T47D (cell line): ENCODE measurements at regions not wholly inside any gene's neighbourhood (a gene's known extent, or its start where the extent isn't known, plus 50 kb on each side); places are given as distances from the start of the nearest gene placed in this dataset.

Experiments used
- DNase-seq, 2 experiments: peaks; one replicate each; pipeline versions ENCODE4 v3.0.0 to v3.0.0-alpha.2; 2011 to 2012; ENCODE audit warnings: low read depth in 1 of 2, low spot score in 1 of 2
- JUND ChIP-seq: IDR thresholded peaks from 2 replicates; pipeline ENCODE4 v1.6.1; 2012; ENCODE audit warnings: low read depth
- in situ Hi-C: cut with HindIII; loops from 2 replicates; pipeline ENCODE4 v1.10.0; 2016; ENCODE audit warnings: low sequenced_read_pairs, low pct_unique_long_range_greater_than_20kb

DNA sequence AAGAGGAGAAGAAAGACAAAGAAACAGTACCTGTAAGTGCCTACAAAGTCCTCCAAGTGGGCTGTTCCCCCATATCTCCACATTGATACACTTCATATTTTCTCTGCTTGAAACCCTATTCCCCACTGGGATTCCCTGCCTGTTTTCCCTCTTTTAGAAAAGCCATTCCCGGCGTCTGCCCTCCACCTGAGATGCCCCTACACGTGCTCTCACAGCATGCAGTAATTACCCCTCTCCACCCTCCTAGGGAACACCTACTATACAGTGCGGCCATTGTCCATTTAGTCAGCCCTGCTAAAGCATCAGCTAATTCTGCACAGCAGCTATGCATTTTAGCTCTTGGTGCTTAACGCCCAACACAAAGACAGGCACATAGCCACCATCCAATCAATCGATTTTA is 135.7 kb upstream of the TIAM1 start:
- no peak for TF ChIP-seq JUND
- in situ Hi-C loops, result no loop called here

DNA sequence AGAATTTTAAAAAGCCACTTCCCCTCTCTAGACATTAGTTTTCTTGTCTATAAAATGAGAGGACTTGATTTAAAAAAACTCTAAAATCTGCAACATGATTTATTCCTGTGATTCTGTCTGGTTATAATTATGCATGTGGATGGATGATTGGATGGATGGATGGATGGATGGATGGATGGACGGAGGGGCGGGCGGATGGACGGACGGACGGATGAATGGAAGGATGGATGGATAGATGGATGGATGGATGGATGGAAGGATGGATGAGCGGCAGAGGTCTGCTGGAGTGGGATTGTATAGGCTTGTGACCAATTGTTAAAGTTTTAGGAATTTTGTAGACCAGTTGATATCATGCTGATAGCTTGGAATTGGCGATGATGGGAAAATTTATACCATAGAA is 135.2 kb upstream of the TIAM1 start:
- DNase-seq, result no peak
- no peak for TF ChIP-seq JUND
- in situ Hi-C loops, result no loop called here

More for the DNA sequence above, 135.7 kb upstream of the TIAM1 start:
- no peak for DNase-seq

GRCh38 chr21:31476263-31477022 is 132.4 kb upstream of the TIAM1 start:
- TF ChIP-seq JUND, result no peak
- DNase-seq, result no peak
- in situ Hi-C loops, result no loop called here

- in situ Hi-C loops, result no loop called here
Observed at GRCh38 chr21:31475223-31475622, 131.2 kb upstream of the TIAM1 start.

GRCh38 chr21:31473685-31474345 is 129.8 kb upstream of the TIAM1 start:
- in situ Hi-C loops, result no loop called here
- TF ChIP-seq JUND, result no peak
- DNase-seq, result peak in 1 of 2 experiments; percentile 14

More at GRCh38 chr21:31475223-31475622, 131.2 kb upstream of the TIAM1 start:
- DNase-seq, result no peak
- TF ChIP-seq JUND, result no peak

DNA sequence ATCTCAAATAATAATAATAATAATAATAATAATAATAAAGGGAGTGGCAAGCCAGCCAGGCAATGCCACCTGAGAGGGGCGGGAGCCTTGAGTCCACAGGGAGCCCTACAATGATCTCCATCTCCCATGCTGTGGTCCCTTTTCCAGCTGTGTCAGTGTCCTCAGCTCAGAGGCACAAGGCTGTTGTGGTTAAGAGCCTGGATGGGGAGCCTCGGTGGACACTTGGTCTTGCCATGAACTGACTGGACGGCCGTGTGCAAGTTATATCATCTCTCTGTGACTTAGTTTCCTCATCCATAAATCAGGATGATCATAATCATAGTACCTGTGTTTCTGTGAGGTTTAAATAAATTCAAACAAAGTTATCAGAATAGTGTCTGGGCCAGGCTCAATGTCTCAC is 127.8 kb upstream of the TIAM1 start:
- no peak for DNase-seq
- in situ Hi-C loops, result no loop called here
- no peak for TF ChIP-seq JUND

- TF ChIP-seq JUND, result no peak
- DNase-seq, result no peak
- in situ Hi-C loops, result no loop called here
Observed at GRCh38 chr21:31470896-31471694, 127.0 kb upstream of the TIAM1 start.

DNA sequence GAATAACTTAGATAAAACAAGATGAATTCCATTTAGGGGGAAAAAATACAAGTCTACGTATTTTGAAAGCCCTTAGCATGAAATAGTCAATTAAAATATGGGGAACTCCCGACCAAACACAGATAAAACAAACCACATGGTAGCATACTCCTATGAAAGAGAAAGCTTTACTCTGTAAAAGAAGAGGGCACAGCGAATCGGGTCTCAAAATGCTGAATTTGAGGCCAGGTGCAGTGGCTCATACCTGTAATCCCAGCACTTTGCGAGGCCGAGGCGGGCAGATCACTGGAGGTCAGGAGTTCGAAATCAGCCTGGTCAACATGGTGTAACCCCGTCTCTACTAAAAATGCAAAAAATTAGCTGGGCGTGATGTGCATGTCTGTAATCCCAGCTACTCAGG is 116.9 kb upstream of the TIAM1 start:
- no peak for TF ChIP-seq JUND
- DNase-seq, result no peak
- in situ Hi-C loops, result no loop called here

DNA sequence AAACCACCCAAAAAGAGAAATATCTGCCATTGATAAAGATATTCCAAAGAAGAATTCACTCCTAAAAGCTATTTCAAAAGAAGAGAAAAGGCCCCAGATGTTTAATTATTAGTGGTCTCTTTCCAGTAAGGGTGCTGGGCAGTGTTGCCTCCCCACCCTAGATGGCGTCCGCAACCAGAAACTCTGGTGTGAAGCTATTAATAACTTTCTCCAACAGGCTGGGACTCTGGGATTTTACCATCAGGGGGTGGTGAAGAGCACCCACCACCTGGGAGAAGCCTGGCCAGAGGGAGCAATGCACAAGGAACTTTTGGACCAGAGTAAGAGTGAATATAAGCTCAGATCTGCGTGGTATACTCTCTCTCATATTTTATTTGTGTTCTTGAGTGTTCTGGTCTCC is 115.4 kb upstream of the TIAM1 start:
- DNase-seq, result peak; percentile 26 to 73
- in situ Hi-C loops, result no loop called here
- TF ChIP-seq JUND, result no peak

GRCh38 chr21:31457675-31458074 is 113.6 kb upstream of the TIAM1 start:
- TF ChIP-seq JUND, result no peak
- peak in 1 of 2 experiments; percentile 30 for DNase-seq
- in situ Hi-C loops, result no loop called here

DNA sequence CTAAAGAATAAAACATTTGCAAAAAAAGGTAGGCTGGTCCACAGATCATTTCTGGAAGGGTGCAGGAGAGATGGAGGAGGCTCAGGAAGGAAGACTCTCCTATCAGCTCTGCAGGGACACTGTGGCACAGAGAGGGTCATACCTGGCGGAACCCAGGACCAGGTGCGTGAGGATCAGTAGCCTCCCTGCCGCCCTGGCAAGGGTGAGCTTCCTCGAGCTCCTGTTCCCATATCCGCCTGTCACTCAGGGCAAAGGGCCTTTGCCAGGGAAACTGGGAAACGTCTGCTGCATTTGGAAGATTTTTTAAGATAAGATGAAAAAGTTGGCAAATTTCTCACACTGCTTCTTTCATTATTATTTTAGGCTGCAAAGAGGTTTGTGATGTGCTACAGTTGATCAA is 112.1 kb upstream of the TIAM1 start:
- no peak for DNase-seq
- TF ChIP-seq JUND, result no peak
- in situ Hi-C loops, result no loop called here

- DNase-seq, result no peak
- in situ Hi-C loops, result no loop called here
- TF ChIP-seq JUND, result no peak
Observed at GRCh38 chr21:31455506-31455905, 111.4 kb upstream of the TIAM1 start.

- TF ChIP-seq JUND, result no peak
- DNase-seq, result no peak
- in situ Hi-C loops, result no loop called here
Observed at GRCh38 chr21:31450980-31451379, 106.9 kb upstream of the TIAM1 start.
